ENCODE measurements at regions not wholly inside any gene's neighbourhood (a gene's known extent, or its start where the extent isn't known, plus 50 kb on each side); places are given as distances from the start of the nearest gene placed in this dataset.

DNA sequence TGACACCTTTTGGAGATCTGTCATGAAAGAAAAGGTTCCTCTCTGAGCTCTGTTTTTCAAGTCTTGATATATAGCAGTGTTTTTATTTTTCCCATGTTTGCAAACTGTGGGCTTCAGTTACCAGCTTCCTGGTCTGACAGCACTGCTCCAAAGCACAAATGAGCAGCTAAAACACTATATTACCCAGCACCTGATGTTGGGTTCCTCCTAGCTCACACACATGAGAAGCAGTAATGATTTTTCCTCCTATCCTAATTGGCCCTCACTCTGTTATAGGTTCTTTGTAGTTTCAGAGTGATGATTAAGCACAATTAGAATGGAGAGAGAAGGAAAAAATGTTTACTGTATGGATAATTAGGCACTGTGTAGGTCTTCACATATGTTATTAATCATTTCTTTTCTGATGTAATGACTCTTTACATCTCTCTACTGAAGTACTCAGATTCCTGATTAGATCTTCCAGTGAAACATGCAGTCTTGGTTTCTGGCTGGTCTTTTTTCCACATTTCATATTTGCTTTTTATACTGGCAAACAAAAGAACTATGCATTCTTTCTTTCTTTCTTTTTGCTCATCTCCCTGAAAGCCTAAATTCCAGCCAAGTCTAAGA lies 939.7 kb downstream of the NSUN3 start:
- no peak for DNase-seq (ENCODE audit: low spot score)

DNA sequence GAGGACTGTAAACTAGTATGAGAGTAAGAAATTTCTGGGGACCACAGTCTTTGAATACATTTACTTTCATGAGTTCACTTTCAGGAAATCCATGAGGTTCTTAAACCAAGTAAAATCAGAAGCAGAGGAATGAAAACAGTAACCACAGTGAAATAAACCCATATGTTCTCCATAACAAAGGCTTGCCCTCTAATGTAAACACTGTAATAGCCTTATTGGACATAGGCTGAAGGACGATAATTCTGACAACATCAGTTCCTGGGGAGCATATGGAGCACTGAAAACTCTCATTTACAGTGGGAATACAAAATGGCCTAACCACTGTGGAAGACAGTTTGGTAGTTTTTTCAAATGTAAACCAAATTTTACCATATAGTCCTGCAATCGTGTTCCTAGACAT lies 965.8 kb downstream of the NSUN3 start:
- no peak for DNase-seq (ENCODE audit: low spot score)

DNA sequence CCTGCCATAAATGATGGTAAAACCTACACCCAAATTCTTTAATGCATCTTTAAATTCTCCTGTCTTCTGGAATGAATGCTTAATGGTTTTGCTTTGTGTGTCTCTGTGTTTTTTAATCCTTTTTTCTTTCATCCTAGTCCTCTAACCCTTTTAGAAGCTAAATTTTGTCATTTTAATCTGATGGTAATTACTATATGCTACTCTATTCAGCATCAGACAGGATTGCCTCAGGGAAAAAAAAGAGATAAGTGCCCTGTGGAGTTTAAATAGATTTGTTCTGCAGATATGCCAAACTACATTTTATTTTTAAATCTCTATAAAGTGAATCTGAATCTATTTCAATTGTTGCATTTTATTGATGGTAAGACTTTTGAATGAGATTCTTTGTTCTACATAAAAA lies 966.8 kb downstream of the NSUN3 start:
- no peak for DNase-seq (ENCODE audit: low spot score)

DNA sequence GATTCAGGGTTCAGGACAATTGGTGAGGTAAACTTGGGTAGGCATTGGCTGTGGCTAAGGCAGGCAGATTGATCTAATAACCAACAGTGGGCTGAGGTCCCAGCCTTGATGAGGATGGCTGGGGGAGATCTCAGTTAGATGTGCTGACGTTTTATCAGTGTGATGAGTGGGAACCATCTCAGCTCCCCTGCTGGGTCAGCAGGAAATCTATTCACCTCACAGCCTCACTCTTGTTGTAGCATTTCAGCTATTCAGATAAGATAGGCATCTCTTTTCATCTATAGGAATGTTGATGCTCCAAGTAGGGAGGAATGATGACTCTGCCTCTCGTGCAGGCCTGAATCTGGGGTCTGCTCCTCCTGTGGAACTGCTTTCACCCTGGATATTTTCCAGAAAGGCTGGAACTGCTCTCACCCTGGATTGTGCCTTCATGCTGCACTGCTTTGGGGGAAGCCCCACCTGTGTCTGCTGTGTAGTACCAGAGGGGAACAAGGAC lies 973.7 kb downstream of the NSUN3 start:
- DNase-seq (ENCODE audit: low spot score): no peak

DNA sequence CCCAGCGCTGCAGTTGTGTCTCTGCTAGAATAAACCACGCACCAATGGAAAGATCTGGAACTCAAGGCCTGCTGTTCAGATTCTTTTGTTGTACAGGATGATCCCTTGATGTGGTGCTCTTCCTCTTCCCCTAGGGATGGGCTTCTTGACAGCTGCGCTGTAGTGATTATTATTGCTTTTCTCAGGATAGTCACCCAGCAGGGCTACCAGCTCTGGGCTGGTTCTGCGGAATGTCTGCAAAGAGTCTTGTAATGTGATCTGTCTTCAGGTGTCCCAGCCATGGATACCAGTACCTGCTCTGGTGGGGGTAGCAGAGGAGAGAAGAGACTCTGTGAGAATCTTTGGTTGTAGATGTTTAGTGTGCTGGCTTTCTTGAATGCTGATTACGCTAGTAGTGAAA lies 974.2 kb downstream of the NSUN3 start:
- no peak for DNase-seq (ENCODE audit: low spot score)

DNA sequence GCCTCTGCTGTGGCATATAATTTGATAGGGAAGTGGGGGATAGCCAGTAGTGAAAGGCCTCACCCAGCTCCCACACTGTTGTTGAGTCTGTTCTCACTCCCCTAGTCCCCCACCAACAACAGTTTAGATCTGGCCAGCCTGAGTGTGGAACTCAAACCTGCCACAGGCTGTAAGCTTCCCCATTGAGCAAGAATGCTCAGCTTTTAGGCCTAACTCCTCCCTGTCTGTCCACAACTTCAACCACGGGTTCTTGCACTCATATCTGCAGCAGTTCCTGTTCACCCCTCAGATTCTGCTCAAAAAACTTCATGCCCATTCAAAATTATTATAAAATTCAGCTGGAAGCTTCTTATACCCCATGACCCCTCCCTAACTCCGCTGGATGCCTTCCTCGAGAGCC lies 975.1 kb downstream of the NSUN3 start:
- DNase-seq (ENCODE audit: low spot score): no peak

DNA sequence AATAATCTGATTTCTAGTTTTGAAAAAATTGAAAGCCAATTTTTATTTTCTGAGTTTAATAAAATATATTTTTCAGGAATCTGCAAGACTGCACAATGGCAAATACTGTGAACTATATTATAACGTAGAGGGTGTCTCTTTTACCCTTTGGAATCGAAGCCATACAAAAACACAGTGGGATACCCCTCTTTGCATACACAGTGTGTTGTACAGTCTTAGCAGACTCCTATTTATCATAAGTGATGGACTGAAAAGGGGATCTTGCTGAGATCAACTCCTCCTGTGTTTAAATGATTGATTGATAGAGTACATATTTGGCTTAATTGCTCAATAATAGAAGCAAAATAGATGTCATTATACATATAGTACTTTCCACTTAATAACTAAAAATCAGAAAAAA lies 981.2 kb downstream of the NSUN3 start:
- DNase-seq (ENCODE audit: low spot score): no peak

DNA sequence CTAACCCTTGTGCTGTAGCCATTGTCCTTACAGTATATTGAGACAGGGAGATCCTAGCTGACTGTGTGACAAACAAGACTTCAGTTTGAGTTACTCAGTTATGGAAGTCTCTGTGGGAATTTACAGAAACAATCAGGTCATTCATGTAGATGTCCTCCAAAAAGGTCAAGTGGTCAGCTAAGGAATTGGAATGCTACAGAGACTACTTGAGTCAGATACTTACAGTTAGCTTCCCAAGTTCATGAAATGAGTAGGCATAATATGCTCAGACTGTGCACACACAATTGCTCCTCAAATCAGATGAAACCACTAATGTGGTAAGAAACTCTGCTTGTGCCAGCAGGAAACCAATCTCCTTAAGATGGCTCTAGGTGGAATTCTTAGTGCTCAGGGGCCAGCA lies 985.7 kb downstream of the NSUN3 start:
- no peak for DNase-seq (ENCODE audit: low spot score)

DNA sequence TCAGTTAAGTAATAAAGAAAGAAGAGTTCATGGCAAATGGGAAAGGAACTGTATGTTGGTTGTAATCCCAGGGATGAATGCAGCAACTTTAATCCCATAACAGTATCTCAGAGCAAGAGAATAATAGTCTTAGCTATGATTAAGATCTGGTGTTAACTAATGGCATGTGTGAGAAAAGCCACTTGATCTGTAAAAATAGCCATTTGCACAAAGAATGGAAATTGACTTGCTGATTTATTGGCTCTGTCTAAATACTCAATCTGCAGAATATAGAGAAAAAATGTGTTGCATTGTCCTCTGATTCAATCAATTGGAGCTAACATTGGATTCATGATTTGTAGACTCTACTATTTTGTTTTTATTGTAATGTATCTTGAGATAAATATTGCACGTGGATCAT lies 987.0 kb downstream of the NSUN3 start:
- DNase-seq (ENCODE audit: low spot score): no peak

DNA sequence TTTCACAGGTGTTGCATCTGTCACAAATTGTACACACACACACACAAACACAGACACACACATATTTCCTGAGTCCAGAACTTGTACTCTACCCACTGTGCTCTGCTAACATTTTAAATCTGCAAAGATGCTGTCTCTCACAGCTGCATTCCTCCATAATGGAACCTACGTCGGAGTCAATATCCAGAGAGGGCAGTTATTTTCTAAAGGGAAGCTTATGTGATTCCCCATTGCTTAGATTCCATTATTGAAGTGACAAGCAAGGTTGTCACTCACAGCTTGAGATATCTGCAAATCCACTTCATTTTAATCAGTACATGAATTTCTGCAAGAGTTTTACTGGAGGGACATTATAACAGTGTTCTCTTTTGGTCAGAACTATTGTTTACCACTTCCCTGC lies 992.4 kb downstream of the NSUN3 start:
- DNase-seq (ENCODE audit: low spot score): no peak

DNA sequence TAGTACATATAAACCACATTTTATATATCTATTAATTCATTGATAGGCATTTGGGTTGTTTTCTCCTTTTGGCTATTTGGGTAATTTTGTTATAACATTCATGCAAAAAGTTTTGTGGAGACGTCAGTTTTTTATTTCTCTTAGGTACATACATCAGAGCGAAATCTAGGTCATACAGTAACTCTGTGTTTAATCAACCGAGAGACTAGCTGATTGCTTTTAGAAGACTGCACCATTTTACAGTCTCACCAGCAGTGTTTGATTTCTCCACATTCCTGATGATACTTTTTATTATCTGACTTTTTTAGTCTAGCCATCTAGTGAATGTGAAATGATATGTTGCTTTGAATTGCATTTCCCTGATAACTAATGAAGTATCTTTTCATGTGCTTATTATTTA lies 1019.3 kb downstream of the NSUN3 start:
- no peak for DNase-seq (ENCODE audit: low spot score)

DNA sequence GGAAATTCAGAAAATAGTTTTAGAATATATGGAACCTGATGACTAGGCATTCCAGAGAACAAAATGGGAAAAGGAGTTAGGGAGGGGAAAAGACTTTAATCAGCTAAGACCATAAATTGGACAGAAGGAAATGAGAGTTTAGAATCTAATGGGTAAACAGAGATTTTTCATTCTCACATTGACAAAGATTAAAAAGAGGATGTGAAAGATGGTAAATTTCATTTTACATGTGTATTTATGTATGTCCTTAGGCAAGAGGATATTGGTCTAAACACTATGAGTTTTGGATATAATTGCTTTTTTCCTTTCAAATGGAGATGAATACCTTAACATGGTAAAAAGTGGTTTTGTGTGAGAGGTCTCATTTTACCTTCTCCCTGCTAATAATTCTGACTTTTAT lies 1021.9 kb downstream of the NSUN3 start:
- no peak for DNase-seq (ENCODE audit: low spot score)

DNA sequence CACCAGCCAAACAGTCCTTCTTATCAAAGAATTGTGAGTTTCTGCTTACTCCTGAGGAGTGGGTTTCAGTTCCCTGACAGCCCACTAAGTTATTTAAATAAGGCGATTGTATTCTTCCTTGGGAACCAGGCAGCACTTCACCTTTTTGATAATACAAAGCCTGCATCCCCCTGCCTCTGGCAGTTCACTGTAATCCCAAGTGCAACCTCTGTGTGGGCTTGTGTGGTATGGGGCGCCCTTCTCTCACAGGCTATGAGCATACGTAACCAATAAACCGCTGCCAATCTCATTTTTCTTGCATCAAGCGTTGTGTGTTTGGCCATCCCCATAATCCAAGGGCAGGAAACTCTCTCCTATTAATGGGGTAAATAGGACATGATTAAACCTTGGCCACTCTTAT lies 1025.6 kb downstream of the NSUN3 start:
- DNase-seq (ENCODE audit: low spot score): no peak

DNA sequence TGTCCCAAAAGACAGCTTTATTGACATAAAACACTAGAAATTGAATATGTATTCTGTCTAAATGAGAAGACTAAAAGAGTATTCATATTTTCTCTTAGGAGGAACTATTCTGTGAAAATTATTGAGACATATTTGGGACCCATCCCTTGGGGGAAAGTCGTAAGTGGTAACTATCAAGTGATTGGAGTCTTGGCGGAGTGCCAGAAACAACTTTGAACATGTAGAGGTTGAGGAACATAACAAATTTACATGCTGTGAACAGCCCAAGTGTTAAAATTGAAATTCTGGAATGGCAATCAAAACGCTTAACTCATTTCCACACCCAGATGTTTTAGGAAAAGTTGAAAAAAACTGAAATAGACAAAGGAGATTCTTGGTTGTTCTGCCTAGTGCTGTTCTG lies 1034.6 kb downstream of the NSUN3 start:
- DNase-seq (ENCODE audit: low spot score): no peak

DNA sequence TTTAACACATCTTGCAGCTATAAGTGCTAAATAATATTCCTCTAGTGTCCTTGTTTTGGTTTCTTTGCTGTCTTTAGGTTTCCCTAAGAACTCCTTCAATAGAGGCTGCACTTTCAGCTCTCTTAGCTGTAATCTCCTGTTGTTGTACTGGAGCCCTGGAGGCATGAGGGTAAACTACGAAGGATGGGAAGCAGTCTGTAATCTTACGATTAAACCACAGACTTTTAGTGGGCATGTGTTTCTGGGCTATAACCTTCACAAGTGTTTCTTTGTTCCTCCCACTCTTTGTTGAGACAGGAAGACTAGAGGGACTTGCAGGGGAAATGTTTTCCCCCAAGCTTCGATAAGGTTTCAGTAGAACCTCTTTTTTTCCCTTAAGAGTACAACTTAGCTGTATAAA lies 1058.1 kb downstream of the NSUN3 start:
- no peak for DNase-seq (ENCODE audit: low spot score)

DNA sequence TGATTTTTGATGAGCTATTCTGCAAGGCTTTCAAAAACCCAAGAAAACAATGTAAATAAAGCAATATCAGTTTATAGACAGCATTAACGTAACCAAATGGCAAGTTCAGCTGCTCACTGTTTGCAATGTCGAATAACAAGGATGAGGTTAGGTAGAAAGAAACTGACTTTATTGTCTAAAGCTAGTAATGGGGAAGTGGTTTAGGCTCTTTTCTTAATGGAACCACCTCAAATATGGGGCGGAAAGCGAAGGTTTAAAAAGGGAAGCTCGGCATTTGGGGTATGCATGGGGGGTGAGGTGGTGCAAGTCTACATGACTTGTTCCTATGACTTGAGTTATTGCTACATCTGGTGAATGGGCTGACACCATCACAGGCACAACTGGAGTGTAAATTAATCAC lies 1060.2 kb downstream of the NSUN3 start:
- no peak for DNase-seq (ENCODE audit: low spot score)

DNA sequence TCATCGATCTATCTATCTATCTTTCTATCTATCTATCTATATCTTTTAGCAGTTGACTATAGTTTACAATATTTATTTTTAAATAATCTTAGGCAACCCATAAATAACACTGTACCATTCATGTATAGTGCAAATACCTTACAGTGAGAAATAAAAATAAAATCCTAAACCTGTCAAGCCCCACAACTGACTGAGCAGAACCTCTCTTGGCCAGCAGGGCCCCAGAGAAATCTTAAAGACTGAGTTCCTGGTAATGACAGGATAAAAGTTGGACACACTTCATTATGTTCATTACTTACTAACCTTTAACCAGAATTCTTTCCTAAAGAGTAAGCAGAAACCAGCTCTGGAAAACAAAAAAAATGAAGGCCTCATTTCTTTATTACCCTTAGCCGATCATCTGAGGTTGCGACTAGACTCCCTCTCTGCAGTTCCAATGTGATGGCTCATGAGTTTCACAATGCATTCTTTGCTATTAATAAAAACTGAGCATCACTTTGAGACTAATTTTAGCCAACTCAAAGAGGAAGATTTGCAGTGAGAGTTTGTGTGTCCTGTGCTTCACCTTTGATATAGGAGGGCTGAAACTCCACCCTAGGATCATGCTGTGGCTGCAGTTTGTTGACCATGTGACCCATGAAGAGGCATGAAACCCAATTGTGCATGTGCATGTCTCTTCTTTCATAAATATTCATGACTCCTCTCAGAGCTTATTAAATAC lies 1072.0 kb downstream of the NSUN3 start:
- DNase-seq (ENCODE audit: low spot score): no peak

DNA sequence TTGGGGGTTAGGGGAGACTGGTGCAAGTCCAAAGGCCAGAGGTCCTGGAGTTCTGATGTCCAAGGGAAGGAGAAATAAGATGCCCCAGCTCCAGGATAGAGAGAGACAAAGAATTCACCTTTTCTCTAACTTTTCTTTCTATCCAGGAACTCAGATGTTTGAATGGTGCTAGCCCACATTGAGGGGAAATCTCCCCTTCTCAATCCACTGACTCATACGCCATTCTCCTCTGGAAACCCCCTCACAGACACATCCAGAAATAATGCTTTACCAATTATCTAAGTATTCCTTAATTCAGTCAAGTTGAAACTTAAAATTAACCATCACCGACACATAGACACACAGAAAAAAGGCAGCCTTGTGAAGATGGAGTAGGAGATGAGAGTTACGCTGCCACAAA lies 1085.2 kb downstream of the NSUN3 start:
- no peak for DNase-seq (ENCODE audit: low spot score)

DNA sequence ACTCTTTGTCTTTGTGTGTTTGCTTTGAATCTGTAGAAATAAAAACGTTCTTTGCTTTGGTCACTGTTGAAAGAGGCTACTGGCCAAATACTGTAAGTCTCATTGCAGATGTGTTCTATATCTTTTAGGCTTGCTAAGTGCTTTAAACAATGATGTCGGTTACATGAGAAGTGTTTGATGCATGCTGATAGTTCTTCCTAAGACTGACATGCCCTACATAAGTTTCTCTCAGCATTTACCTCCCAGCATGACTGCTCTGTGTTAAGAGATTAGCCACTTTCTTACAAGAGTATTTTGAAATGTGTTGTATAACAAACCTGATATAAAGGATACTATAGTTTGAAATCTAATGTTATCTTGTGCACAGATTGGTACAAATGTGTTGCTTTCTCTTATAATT lies 1088.7 kb downstream of the NSUN3 start:
- no peak for DNase-seq (ENCODE audit: low spot score)

DNA sequence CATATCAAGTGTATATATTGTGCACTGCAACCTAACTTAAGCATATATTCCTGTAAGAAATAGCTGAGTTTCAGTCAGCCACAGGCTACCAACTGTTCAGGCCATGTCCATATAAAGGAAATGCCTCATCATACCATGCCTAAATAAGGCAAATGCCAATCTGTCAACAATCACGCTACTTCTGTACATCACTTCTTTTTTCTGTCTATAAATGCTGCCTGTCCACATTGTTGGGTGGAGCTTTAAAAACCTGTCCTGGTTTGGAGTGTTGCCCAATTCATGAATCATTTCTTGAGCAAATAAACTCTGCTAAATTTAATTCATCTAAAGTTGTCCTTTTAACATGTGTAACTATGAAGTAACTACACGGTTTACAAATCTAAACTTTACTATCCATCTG lies 1091.9 kb downstream of the NSUN3 start:
- DNase-seq (ENCODE audit: low spot score): no peak

DNA sequence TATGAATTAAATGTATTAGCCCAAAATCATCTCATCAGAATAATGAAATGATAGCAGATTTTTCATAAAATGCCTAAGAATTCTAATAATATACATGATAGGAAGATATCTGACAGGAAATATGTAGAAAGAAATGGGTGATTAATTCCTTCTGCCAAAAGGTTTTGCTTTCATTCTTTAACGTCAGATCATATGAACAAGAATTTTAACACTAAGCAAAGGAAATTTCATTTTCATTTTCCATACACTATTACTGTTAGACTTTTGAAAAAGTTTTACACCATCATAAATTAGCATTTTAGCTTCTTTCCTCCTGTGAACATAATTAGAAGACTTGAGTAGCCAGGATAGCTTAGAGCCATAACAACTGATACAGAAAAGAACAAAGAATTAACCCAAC lies 1099.9 kb downstream of the NSUN3 start:
- no peak for DNase-seq (ENCODE audit: low spot score)

DNA sequence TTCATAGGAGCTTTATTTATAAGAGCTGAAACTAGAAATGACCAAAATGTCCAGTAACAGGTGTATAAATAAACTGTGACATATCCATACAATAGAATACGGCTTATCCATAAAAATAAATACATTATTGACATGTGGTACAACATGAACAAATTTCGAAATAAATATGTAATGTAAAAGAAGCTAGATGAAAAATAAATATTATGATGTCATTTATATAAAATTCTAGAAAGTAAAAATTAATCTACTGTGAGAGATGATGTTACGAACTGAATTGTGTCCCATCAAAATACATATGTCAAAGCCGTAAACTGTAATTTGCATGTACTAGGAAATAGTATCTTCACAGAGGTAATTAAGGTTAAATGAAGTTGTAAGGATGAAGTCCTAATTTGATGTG lies 1104.9 kb downstream of the NSUN3 start:
- no peak for DNase-seq (ENCODE audit: low spot score)

DNA sequence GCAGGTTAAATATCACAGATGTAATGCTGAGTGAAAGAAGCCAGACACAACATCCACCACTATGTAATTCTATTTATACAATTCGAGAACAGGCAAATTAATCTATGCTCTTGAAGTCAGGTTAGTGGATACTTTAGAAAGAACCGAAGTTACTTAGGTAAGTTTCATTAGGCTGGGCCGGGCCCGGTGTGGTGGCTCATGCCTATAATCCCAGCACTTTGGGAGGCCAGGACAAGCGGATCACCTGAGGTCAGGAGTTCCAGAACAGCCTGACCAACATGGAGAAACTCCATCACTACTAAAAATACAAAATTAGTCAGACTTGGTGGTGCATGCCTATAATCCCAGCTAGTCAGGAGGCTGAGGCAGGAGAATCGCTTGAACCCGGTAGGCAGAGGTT lies 1105.7 kb downstream of the NSUN3 start:
- DNase-seq (ENCODE audit: low spot score): no peak

All from AG08395 (cell line).